Stimulated activated CD4-positive, alpha-beta T cell treated with anti-CD3 and anti-CD28 coated beads, Interleukin-4, amount 100 ng/mL, for 24 hours (primary cell): ENCODE measurements at regions not wholly inside any gene's neighbourhood (a gene's known extent, or its start where the extent isn't known, plus 50 kb on each side); places are given as distances from the start of the nearest gene placed in this dataset.
"Not testable (repeated sequence)": the region's sequence is repeated elsewhere in the genome, so short reads cannot be mapped to it uniquely, and the experiment has no call there.

ENCODE experiments used
- DNase-seq: peaks from one replicate; pipeline ENCODE4 v3.0.0-alpha.2; 2020

DNA sequence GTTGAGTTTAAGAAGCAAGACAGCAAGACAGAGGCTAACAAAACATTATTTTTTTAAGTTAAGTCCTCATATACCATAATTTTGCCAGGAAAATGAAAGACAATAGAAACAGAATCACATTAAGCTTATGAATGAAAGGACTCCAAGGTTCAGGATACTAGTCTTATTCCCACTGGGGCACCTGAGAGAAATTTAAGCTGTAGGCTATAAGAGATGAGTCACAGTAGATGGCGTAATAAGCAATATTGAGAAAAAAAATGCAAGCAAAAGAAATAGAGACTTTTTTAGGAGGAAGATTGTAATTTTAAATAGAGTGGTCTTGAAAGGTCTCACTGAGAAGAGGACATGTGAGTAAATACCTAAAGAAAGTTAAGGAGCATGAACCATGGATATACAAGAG is 57.1 kb upstream of the KIF2B start:
- DNase-seq, result no peak

DNA sequence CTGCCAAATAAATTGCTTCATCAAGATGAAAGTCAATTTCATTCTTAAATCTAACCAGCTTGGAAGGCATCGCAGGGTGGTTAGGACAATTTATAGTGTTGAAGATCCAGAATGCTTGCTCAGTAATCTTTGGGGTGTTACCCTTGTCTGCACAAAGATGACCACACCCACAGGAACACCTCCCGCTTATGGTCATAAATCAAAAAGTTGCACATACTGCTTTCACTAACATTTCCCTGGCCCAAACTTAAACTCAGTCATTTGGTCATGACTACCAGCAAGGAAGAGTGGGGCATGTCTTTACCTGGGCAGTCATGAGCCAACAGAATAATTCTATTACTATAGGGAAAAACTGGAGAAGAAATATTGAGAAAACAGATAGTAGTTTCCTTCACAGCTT is 57.6 kb upstream of the KIF2B start:
- no peak for DNase-seq

GRCh38 chr17:53757559-53757958 is 65.2 kb upstream of the KIF2B start:
- DNase-seq, result no peak

- not testable (repeated sequence) for DNase-seq
Observed at GRCh38 chr17:53757116-53757515, 65.6 kb upstream of the KIF2B start.

GRCh38 chr17:53749178-53749577 is 73.5 kb upstream of the KIF2B start:
- no peak for DNase-seq

GRCh38 chr17:53748159-53748820 is 74.4 kb upstream of the KIF2B start:
- not testable (repeated sequence) for DNase-seq

DNA sequence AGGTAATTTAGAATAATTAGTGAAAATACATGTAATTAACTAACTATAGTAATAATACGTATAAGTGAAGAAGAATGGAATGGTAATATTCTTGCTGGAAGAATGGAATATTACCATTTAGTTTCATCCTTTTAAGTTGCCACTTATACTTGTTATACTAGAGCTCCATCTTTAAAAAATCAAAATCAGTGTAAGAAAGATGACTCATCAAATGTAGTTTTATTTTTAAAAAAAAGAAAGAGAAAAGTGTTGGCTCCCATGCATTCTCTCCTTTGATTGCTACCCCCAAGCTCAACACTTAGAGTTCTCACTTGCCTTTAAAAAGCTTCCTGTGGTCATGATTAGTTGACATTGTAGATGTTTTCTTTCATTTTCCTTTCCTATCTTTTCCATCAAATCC is 82.4 kb upstream of the KIF2B start:
- DNase-seq, result no peak

- DNase-seq, result no peak
Observed at GRCh38 chr17:53736516-53737240, 86.0 kb upstream of the KIF2B start.

- no peak for DNase-seq
Observed at GRCh38 chr17:53724726-53725125, 98.0 kb upstream of the KIF2B start.

- DNase-seq, result no peak
Observed at GRCh38 chr17:53722407-53722806, 100.3 kb upstream of the KIF2B start.

GRCh38 chr17:53721101-53721500 is 101.6 kb upstream of the KIF2B start:
- no peak for DNase-seq

- DNase-seq, result no peak
Observed at GRCh38 chr17:53719229-53719628, 103.5 kb upstream of the KIF2B start.

DNA sequence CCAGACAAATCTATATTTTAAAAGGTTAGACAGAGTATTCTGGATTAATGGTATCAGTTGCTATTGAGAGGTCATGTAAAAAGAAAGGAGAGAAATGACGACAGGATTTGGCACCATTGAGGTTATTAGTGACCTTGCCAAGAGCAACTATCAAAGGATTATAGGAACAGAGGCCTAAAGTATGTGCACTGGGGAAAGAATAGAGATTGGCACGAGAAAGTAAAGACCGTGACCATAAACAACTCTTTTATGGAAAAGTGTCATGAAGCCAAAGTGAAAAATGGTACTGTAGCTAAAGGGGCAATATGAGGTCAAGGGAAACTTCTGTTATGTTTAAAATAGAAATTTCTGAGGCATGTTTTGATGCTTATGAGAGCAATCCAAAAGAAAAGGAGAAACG is 115.2 kb upstream of the KIF2B start:
- no peak for DNase-seq

DNA sequence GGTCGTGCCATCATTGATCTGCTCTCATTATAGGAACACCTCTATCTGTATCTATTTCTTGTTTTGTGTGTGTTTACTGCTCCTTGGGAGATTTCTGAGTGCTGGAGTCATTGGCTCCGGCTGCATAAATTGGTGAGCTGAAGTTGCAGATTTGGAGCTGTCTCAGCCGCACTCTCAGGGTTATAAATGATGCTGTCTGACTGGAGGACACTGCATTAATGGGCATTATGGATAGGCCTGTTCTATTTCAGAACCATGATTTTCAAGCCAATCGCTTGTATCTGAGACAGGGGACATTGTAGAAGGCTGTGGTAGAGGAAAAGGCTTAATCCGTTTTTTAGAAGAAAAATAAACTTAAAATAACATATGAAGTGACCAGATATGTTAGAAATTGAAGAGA is 126.4 kb upstream of the KIF2B start:
- no peak for DNase-seq

DNA sequence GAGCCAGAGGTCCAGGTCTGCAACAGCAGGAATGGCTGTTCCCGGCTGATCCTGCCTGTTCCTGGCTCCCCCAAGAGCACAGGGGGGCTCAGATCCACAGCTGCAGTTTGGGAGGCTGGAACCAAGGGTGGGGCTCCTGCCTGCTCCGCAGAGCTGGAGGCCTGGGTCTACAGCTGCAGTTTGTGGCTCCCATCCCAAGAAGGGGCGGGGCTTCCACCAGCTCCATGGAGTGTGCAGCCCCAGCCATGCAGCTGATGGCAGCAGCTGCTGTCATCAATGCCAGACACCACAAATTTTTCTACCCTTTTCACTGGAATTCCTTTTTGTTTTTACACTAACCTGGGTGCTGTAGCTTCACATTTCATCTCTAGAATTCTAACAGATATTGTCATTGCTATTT is 135.4 kb upstream of the KIF2B start:
- no peak for DNase-seq

DNA sequence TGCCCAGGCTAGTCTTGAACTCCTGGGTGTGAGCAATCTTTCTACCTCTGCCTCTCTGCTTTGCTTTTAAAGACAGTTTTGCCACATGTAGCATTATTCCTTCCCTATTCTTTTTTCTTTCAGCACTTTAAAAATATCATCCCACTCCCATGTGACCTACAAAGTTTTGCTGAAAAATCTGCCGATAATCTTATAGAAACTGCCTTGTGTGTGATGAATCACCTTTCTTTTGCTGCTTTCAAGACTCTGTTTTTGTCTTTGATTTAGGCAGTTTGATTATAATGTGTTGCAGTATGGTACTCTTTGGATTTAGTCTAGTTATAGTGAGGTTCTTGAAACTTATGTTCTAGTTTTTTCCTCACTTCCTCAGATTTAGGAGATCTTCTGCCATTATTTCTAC is 142.0 kb upstream of the KIF2B start:
- no peak for DNase-seq

DNA sequence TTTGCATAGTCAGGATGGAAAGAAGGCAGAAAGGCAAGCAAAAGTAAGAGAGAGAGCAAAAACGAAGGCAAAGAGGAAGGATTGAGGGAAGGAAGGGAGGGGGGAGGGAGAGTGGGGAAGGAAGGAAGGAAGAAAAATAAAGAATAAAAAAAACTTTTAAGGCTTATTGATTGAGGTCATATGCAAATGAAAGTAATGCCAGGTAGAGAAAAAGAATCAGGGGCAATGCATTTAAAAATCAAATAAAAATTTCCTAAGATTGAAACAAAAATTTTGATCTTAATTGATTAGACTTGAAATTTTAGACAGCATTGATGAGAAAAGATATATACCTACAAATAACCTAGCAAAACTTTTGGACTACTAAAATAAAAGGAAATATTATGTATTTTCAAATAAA is 153.9 kb upstream of the KIF2B start:
- no peak for DNase-seq

DNA sequence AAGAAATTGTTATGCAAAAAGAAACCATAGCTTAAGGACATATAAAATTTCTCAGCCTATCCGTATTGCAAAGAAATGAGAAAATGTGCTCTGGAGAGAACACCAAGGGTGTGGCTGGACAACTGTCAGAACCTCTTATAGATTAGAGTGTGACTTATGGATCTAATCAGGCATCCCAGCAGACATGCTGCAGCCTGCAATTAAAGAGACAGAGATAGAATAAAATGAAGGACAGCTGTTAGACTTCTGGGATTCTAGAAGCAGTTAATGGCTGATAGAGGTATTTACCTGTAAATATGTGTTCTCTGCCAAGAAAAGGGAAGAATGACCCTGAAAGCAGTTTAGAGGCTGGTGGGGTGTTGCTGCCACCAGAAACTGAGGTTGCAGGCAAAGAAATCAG is 160.1 kb upstream of the KIF2B start:
- no peak for DNase-seq

GRCh38 chr17:53659181-53659580 is 163.5 kb upstream of the KIF2B start:
- no peak for DNase-seq

GRCh38 chr17:53655591-53655990 is 167.1 kb upstream of the KIF2B start:
- no peak for DNase-seq

GRCh38 chr17:53649201-53649600 is 173.5 kb upstream of the KIF2B start:
- no peak for DNase-seq

GRCh38 chr17:53646835-53647234 is 175.9 kb upstream of the KIF2B start:
- DNase-seq, result no peak

DNA sequence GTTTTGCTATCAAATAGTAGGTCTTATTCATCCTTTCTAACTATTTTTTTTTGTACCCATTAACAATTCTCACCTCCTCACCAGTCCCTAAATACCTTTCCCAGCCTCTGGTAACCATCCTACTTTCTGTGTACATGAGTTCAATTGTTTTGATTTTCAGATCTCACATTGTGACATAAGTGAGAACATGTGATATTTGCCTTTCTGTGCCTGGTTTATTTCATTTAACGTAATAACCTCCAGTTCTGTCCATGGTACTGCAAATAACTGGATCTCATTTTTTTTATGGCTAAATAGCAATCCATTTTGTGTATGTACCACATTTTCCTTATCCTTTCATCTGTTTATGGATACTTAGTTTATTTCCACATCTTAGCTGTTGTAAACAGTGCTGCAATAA is 181.9 kb upstream of the KIF2B start:
- no peak for DNase-seq

DNA sequence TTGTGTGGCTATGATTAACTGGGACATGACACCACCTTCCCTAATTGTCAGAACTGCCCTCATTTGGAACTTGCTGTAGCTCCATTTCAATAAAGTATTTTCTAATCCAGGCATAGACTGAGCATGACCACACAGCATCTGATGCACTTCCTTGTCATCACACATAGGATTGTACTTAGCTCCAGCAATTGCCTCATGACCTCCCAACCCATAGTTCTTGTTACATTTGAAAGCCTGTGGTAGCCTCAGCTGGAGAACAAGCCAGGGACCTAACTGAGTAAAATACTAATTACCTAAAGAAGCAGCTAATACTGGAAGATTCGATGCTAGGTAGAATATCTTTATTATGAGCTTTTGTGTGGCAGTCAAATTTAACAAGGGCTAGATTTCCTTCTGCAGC is 187.3 kb upstream of the KIF2B start:
- DNase-seq, result no peak

- DNase-seq, result no peak
Observed at GRCh38 chr17:53633856-53634255, 188.9 kb upstream of the KIF2B start.
